IPS-20b (cell line): ENCODE measurements at regions not wholly inside any gene's neighbourhood (a gene's known extent, or its start where the extent isn't known, plus 50 kb on each side); places are given as distances from the start of the nearest gene placed in this dataset.

ENCODE experiments used
- H3K27ac ChIP-seq: one replicate; pipeline ENCODE4 v1.5.1; 2013; ENCODE audit warnings: low read length
- H3K27me3 ChIP-seq: 2 replicates; pipeline ENCODE4 v1.6.1; 2013; ENCODE audit warnings: mild to moderate bottlenecking, low read length, inconsistent platforms; ENCODE audit not compliant: insufficient read depth
- H3K36me3 ChIP-seq: 2 replicates; pipeline ENCODE4 v1.6.1; 2013; ENCODE audit warnings: low read depth, mild to moderate bottlenecking, inconsistent platforms, low read length, moderate library complexity; ENCODE audit not compliant: insufficient read depth
- H3K4me1 ChIP-seq: 2 replicates; pipeline ENCODE4 v1.6.1; 2013; ENCODE audit warnings: mild to moderate bottlenecking, control low read depth, inconsistent platforms, low read length, moderate library complexity; ENCODE audit not compliant: insufficient read depth
- H3K4me3 ChIP-seq: 2 replicates; pipeline ENCODE4 v1.5.1; 2013; ENCODE audit warnings: mild to moderate bottlenecking, low read length, inconsistent platforms
- H3K9ac ChIP-seq: 2 replicates; pipeline ENCODE4 v1.6.1; 2013; ENCODE audit warnings: low read depth, mild to moderate bottlenecking, inconsistent platforms, low read length, moderate library complexity
- H3K9me3 ChIP-seq: 2 replicates; pipeline ENCODE4 v1.6.1; 2013; ENCODE audit warnings: mild to moderate bottlenecking, low read depth, low read length, inconsistent platforms; ENCODE audit not compliant: insufficient read depth

GRCh38 chr9:117480729-117481128 lies 65.9 kb upstream of the ASTN2 start:
- no peak overlapping the region for H3K4me3 ChIP-seq
- no peaks in the 10 kb centered on the region for H3K9me3 ChIP-seq
- no peak overlapping the region for H3K27ac ChIP-seq
- no peaks in the 10 kb centered on the region for H3K27me3 ChIP-seq
- H3K9ac ChIP-seq: no peak overlapping the region
- peaks cover 13% of the 10 kb centered on the region; the same call in 1 of the 2 replicates for H3K4me1 ChIP-seq
- no peaks in the 10 kb centered on the region for H3K36me3 ChIP-seq

DNA sequence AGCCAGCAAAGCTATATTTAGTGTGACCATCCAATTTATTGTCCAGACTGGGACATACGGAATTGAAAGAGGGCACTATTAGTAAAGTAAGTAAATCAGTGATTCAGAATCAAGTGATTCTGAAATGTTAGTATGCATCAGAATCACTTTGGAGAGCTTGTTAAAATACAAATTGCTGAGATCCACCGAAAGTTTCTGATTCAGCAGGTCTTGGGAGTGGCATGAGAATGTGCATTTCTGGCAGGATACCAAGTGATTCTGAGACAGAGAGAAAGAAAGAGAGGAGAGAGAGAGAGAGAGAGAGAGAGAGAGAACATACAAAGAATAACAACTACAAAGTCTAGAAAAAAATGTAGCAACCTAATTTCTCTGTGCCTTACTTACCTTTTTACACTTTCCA lies 65.4 kb upstream of the ASTN2 start:
- H3K4me3 ChIP-seq: no peak overlapping the region
- no peaks in the 10 kb centered on the region for H3K27me3 ChIP-seq
- peaks cover 8% of the 10 kb centered on the region; the same call in 1 of the 2 replicates for H3K4me1 ChIP-seq
- no peaks in the 10 kb centered on the region for H3K9me3 ChIP-seq
- H3K9ac ChIP-seq: no peak overlapping the region
- H3K36me3 ChIP-seq: no peaks in the 10 kb centered on the region
- H3K27ac ChIP-seq: no peak overlapping the region

GRCh38 chr9:117473293-117473692 lies 58.4 kb upstream of the ASTN2 start:
- no peaks in the 10 kb centered on the region for H3K36me3 ChIP-seq
- H3K27ac ChIP-seq: no peak overlapping the region
- H3K9ac ChIP-seq: no peak overlapping the region
- H3K27me3 ChIP-seq: no peaks in the 10 kb centered on the region
- H3K9me3 ChIP-seq: no peaks in the 10 kb centered on the region
- no peaks in the 10 kb centered on the region for H3K4me1 ChIP-seq
- H3K4me3 ChIP-seq: no peak overlapping the region

- no peak overlapping the region for H3K9ac ChIP-seq
- H3K9me3 ChIP-seq: no peaks in the 10 kb centered on the region
Measured at GRCh38 chr9:117470902-117471301, 56.0 kb upstream of the ASTN2 start.

DNA sequence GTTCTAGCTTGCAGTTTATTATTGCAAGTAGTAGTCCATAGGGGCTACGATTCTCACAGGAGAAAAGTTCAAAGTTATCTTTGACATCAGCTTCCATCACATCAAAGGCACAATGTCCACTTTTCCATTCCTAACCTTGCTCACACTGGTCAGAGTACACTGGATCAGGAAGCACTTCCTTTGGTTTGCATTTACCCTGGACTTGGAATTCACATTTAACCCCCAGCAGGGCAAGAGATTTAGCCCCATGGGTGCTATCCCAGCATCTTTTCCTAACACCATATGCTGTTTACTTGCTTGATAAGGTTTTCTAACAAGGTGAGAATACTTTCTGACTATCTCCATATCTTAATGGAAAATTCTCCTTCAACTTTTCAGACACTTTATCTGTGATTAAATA lies 55.6 kb upstream of the ASTN2 start:
- no peak overlapping the region for H3K27ac ChIP-seq

More at GRCh38 chr9:117470902-117471301, 56.0 kb upstream of the ASTN2 start:
- H3K36me3 ChIP-seq: no peaks in the 10 kb centered on the region
- H3K4me1 ChIP-seq: no peaks in the 10 kb centered on the region
- no peaks in the 10 kb centered on the region for H3K27me3 ChIP-seq
- no peak overlapping the region for H3K4me3 ChIP-seq
- no peak overlapping the region for H3K27ac ChIP-seq

GRCh38 chr9:117466111-117466510 lies 51.3 kb upstream of the ASTN2 start:
- Histone ChIP-seq H3K36me3 (no peaks in the 10 kb centered on the region), H3K9ac (no peak overlapping the region), H3K4me3 (no peak overlapping the region), H3K27ac (no peak overlapping the region), H3K4me1 (no peaks in the 10 kb centered on the region), H3K27me3 (no peaks in the 10 kb centered on the region), H3K9me3 (no peaks in the 10 kb centered on the region)

More for the DNA sequence above, 55.6 kb upstream of the ASTN2 start:
- Histone ChIP-seq H3K4me1 (no peaks in the 10 kb centered on the region), H3K9ac (no peak overlapping the region), H3K36me3 (no peaks in the 10 kb centered on the region), H3K9me3 (no peaks in the 10 kb centered on the region), H3K27me3 (no peaks in the 10 kb centered on the region), H3K4me3 (no peak overlapping the region)

DNA sequence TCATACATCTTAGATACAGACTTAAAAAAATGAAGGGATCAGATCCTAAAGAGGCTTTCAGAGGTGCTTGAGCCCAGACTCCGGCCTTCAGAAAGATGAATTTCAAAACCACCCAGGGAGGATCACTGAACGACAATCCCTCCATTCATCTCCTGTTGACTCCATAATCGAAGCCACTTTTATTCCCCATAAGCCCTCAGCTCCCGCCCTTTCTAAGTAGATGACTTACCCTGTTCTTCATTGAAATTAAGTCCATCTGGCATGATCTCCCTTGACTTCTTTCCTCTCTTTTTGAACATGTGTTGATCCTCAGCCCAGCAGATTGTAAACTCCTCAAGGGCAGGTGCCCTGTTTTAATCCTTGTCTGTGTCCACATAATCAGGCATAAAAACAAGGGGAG lies 50.8 kb upstream of the ASTN2 start:
- Histone ChIP-seq H3K36me3 (no peaks in the 10 kb centered on the region), H3K27ac (no peak overlapping the region), H3K4me1 (no peaks in the 10 kb centered on the region), H3K9ac (no peak overlapping the region), H3K9me3 (no peaks in the 10 kb centered on the region), H3K27me3 (no peaks in the 10 kb centered on the region), H3K4me3 (no peak overlapping the region)

- Histone ChIP-seq H3K36me3 (no peaks in the 10 kb centered on the region), H3K27ac (no peak overlapping the region), H3K9ac (no peak overlapping the region), H3K4me1 (no peaks in the 10 kb centered on the region), H3K27me3 (no peaks in the 10 kb centered on the region), H3K4me3 (no peak overlapping the region), H3K9me3 (no peaks in the 10 kb centered on the region)
Measured at GRCh38 chr9:117464941-117465616, 50.2 kb upstream of the ASTN2 start.
